Fibroblast of lung (primary cell): ENCODE measurements at regions not wholly inside any gene's neighbourhood (a gene's known extent, or its start where the extent isn't known, plus 50 kb on each side); places are given as distances from the start of the nearest gene placed in this dataset.

ENCODE experiments used
- DNase-seq, 2 donors: peaks; one replicate each; pipeline versions ENCODE4 v3.0.0 to v3.0.0-alpha.2; 2010; ENCODE audit warnings: low read depth in 2 of 2
- H2AFZ ChIP-seq: 2 replicates; pipeline ENCODE4 v1.5.1; 2012; ENCODE audit warnings: low read length, control low read depth, inconsistent platforms
- H3K27ac ChIP-seq: 2 replicates; pipeline ENCODE4 v1.5.1; 2011; ENCODE audit warnings: low read length, control low read depth; ENCODE audit not compliant: insufficient read depth
- H3K27me3 ChIP-seq: 2 replicates; pipeline ENCODE4 v1.5.1; 2011; ENCODE audit warnings: mild to moderate bottlenecking, low read length; ENCODE audit not compliant: control insufficient read depth, insufficient read depth
- H3K36me3 ChIP-seq: 2 replicates; pipeline ENCODE4 v1.5.1; 2011; ENCODE audit warnings: low read length; ENCODE audit not compliant: control insufficient read depth, insufficient read depth
- H3K4me1 ChIP-seq: 2 replicates; pipeline ENCODE4 v1.5.1; 2011; ENCODE audit warnings: low read length; ENCODE audit not compliant: control insufficient read depth, insufficient read depth; ENCODE audit errors: extremely low read depth
- H3K4me2 ChIP-seq: 2 replicates; pipeline ENCODE4 v1.5.1; 2011; ENCODE audit warnings: low read length, control low read depth; ENCODE audit not compliant: insufficient read depth; ENCODE audit errors: extremely low read depth
- H3K4me3 ChIP-seq, 4 experiments: fragments of 200-600 bp in 1 of 4; sonication (generic) in 1 of 4; replicated peaks in 1 of 4; 2 replicates each; pipeline ENCODE4 v1.5.1; 2011 to 2016; ENCODE audit warnings: low read length in 4 of 4, low read depth in 3 of 4, mild to moderate bottlenecking in 3 of 4, control low read depth in 2 of 4, inconsistent platforms in 1 of 4, mixed read lengths in 1 of 4; ENCODE audit not compliant: insufficient read depth in 1 of 4; ENCODE audit errors: control extremely low read depth in 1 of 4
- H3K79me2 ChIP-seq: 2 replicates; pipeline ENCODE4 v1.5.1; 2012; ENCODE audit warnings: mild to moderate bottlenecking, low read length, inconsistent platforms; ENCODE audit not compliant: control insufficient read depth, insufficient read depth
- H3K9ac ChIP-seq: 2 replicates; pipeline ENCODE4 v1.5.1; 2011; ENCODE audit warnings: mild to moderate bottlenecking, low read length, control low read depth; ENCODE audit not compliant: insufficient read depth
- H3K9me3 ChIP-seq: 2 replicates; pipeline ENCODE4 v1.5.1; 2012; ENCODE audit warnings: low read depth, low read length; ENCODE audit not compliant: control insufficient read depth, insufficient read depth
- H4K20me1 ChIP-seq: 2 replicates; pipeline ENCODE4 v1.5.1; 2011; ENCODE audit warnings: low read length; ENCODE audit not compliant: control insufficient read depth, insufficient read depth; ENCODE audit errors: extremely low read depth
- CTCF ChIP-seq, 2 donors: IDR thresholded peaks in 1 of 2; conservative IDR thresholded peaks in 1 of 2; 1 replicate in 1 of 2; 2 replicates in 1 of 2; pipeline ENCODE4 v1.5.1; 2011 to 2012; ENCODE audit warnings: low read length in 2 of 2, control low read depth in 1 of 2, inconsistent platforms in 1 of 2, low read depth in 1 of 2, mild to moderate bottlenecking in 1 of 2
- EZH2 ChIP-seq: IDR thresholded peaks from 2 replicates; pipeline ENCODE4 v1.5.1; 2012; ENCODE audit warnings: low read length, control low read depth, mild to moderate bottlenecking; ENCODE audit errors: missing control alignments

GRCh38 chr9:32171339-32171738, 213.1 kb upstream of the ACO1 start:
- Histone ChIP-seq H3K36me3 (no peaks in the 10 kb centered on the region), H3K4me3 (no peak overlapping the region), H4K20me1 (no peaks in the 10 kb centered on the region), H2AFZ (no peak overlapping the region), H3K9me3 (no peaks in the 10 kb centered on the region), H3K27ac (no peak overlapping the region), H3K79me2 (no peaks in the 10 kb centered on the region), H3K4me1 (no peaks in the 10 kb centered on the region), H3K4me2 (no peak overlapping the region), H3K27me3 (no peaks in the 10 kb centered on the region), H3K9ac (no peak overlapping the region)
- TF ChIP-seq EZH2 (no peak), CTCF (conservative IDR thresholded peaks at IDR 0.05 in 1 of 2, IDR thresholded peaks at IDR 0.05 in 1 of 2; ENCODE audit: low read depth in 1 of 2, low read length in 2 of 2) (no peak)
- DNase-seq: no peak

- Histone ChIP-seq H3K27ac (no peak overlapping the region), H3K4me2 (no peak overlapping the region), H3K36me3 (no peaks in the 10 kb centered on the region), H4K20me1 (no peaks in the 10 kb centered on the region), H2AFZ (no peak overlapping the region), H3K9me3 (no peaks in the 10 kb centered on the region), H3K9ac (no peak overlapping the region), H3K27me3 (no peaks in the 10 kb centered on the region), H3K4me3 (no peak overlapping the region), H3K79me2 (no peaks in the 10 kb centered on the region), H3K4me1 (no peaks in the 10 kb centered on the region)
- no peak for DNase-seq
- TF ChIP-seq CTCF (conservative IDR thresholded peaks at IDR 0.05 in 1 of 2, IDR thresholded peaks at IDR 0.05 in 1 of 2; ENCODE audit: low read depth in 1 of 2, low read length in 2 of 2): no peak
- no peak for TF ChIP-seq EZH2
These were observed 212.2 kb upstream of the ACO1 start for GRCh38 chr9:32172256-32172655.

- Histone ChIP-seq H4K20me1 (no peaks in the 10 kb centered on the region), H3K27me3 (no peaks in the 10 kb centered on the region), H3K27ac (no peak overlapping the region), H2AFZ (no peak overlapping the region), H3K4me2 (no peak overlapping the region), H3K9ac (no peak overlapping the region), H3K79me2 (no peaks in the 10 kb centered on the region), H3K4me3 (no peak overlapping the region), H3K4me1 (no peaks in the 10 kb centered on the region), H3K9me3 (no peaks in the 10 kb centered on the region), H3K36me3 (no peaks in the 10 kb centered on the region)
- TF ChIP-seq CTCF (conservative IDR thresholded peaks at IDR 0.05 in 1 of 2, IDR thresholded peaks at IDR 0.05 in 1 of 2; ENCODE audit: low read depth in 1 of 2, low read length in 2 of 2) (no peak), EZH2 (no peak)
- no peak for DNase-seq
These were observed 207.0 kb upstream of the ACO1 start for GRCh38 chr9:32177396-32177795.
